CD4-positive, alpha-beta T cell treated with Interleukin-10 for 1 hour (primary cell): ENCODE measurements at regions not wholly inside any gene's neighbourhood (a gene's known extent, or its start where the extent isn't known, plus 50 kb on each side); places are given as distances from the start of the nearest gene placed in this dataset.
"Not testable (repeated sequence)": the region's sequence is repeated elsewhere in the genome, so short reads cannot be mapped to it uniquely, and the experiment has no call there.

Experiments
- DNase-seq: peaks from one replicate; pipeline ENCODE4 v3.0.0-alpha.2; 2020

- no peak for DNase-seq
Measured at GRCh38 chr9:109599131-109599530, 101.0 kb upstream of the PTPN3 start.

GRCh38 chr9:109599711-109600110, 101.6 kb upstream of the PTPN3 start:
- no peak for DNase-seq

DNA sequence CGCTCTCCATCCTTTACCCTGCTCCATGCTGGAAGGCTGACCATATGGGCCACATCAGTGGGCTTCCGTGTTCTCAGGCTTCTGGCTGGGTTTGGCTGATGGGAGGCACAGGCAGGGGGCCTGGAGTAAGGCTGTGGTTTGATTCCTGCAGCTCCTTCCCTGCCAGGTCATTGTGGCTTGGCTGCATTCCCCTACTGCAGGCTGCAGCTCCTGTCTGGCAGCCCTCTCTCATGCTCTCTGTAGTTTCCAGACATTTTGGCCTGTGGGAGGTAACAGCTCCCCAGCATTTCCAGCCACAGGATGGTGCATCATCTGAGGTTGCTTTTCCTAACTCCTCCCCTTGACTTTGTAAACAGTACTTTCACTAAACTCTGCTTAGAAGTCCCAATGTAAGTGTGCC, 102.0 kb upstream of the PTPN3 start:
- DNase-seq: no peak

- no peak for DNase-seq
Measured at GRCh38 chr9:109601181-109601580, 103.1 kb upstream of the PTPN3 start.

DNA sequence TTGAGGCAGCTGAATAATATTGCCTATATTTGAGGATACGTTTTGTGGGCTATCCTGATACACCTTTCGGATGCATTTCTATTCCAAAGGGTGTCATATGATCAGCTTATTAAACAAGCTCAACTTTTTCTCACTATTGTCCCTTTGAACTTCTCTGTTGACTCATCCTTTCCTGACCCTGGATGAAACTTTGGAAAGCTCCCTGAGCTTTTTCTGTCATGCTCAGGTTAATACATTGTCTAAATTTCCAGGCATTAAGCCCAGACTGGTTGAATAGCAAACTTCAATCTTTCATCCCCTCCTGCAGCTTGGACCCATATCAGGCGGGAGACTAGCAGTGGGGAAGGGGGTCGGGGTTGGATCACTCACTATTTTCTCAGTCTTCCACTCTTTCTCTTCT, 104.9 kb upstream of the PTPN3 start:
- DNase-seq: no peak

DNA sequence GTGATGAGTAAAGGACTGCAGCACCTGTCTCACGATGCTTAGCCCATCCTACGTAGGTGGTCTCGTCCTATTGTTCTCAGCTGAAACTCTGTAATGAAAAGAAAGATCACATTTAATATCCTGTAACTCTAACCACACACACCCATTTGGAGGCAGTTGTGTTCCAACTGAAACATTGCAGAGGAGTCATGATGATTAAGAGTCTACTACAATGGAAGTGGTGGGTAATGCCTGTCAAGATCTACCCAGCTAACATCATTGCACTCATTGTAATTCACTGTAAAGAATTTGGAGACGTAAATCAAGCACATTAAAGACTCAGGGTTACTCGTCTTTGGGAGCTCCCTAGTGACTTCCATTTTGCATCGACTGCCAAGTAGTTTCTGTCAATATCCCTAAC, 106.0 kb upstream of the PTPN3 start:
- DNase-seq: no peak

DNA sequence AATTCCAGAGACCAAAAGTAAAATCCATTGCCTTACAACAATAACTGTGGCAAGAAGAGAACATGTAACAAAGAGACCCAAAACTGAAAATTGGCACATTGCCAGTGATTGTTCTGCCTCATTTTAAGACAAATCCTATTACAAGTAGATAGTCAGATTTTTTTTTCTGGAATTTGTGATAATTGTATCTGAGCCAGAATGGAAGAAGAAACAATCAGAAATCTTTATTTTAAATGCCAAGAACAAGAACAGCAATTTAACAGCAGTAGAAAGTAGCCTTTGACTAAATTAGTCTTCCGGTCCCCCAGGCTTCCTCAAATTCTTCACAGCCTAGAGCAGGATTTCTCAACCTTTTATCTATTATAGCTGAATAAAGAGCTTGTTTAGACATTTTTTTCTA, 106.7 kb upstream of the PTPN3 start:
- no peak for DNase-seq

DNA sequence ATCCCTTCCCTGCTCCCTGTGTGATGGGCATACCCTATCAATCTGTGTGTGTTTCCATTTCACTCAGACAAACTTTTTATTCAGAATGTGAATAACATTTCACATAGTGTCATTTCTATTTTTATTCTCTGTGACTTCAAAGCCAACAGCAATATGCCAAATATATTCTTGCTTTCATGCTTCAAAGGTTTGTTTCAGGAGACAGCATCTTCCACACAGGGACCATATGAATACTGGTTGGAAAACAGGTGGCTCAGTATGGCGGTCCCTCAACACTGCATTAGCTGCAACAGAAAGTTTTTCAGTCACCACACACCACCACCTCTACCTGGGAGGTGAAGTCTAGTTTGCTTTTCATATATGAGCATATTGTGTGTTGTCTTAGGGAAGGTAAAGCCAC, 111.0 kb upstream of the PTPN3 start:
- no peak for DNase-seq

DNA sequence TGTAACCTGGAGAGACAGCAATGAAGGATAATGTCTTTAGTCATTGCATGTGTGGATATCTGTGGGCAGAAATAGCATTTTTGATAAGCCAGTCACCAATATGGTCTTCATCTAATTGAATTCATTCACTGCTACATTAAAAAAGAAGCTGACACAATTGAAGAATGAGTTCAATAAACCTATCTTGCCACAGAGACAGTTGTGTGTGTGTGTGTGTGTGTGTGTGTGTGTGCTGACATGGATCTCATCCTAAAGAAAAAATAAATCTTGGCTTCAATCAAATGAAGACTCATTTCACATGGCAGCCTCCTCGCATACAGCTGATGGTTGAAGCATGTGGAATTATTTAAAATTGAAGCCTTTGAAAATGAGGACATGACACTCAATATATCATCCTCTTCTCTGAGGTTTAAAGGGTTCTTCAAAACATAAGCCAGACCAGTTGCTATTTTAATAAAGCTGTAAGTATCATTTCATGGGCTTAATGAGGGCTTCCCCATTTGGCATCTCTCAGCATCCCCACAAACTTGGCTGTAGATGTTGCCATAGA, 118.5 kb upstream of the PTPN3 start:
- DNase-seq: no peak

- DNase-seq: no peak
Measured at GRCh38 chr9:109619310-109619709, 121.2 kb upstream of the PTPN3 start.

DNA sequence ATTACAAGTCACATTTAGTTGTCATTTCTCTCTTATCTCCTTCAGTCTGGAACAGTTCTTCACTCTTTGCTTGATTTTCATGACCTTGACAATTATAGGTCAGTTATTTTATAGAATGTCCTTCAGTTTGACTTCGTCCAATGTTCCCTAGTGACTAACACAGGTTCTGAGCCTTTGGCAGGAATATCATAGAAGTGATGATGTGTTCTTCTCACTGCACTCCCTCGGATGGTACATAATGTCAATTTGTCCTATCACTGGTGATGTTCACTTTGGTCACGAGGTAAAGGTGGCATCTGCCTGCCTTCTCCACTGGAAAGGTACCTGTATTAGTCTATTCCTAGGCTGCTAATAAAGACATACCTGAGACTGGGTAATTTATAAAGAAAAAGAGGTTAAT, 126.0 kb upstream of the PTPN3 start:
- DNase-seq: no peak

- no peak for DNase-seq
Measured at GRCh38 chr9:109624896-109625295, 126.8 kb upstream of the PTPN3 start.

- DNase-seq: no peak
Measured at GRCh38 chr9:109627042-109627441, 128.9 kb upstream of the PTPN3 start.

GRCh38 chr9:109629615-109630014, 131.5 kb upstream of the PTPN3 start:
- DNase-seq: no peak

GRCh38 chr9:109632817-109633216, 134.7 kb upstream of the PTPN3 start:
- DNase-seq: no peak

GRCh38 chr9:109639674-109640579, 140.1 kb upstream of the PALM2AKAP2 start:
- DNase-seq: no peak

DNA sequence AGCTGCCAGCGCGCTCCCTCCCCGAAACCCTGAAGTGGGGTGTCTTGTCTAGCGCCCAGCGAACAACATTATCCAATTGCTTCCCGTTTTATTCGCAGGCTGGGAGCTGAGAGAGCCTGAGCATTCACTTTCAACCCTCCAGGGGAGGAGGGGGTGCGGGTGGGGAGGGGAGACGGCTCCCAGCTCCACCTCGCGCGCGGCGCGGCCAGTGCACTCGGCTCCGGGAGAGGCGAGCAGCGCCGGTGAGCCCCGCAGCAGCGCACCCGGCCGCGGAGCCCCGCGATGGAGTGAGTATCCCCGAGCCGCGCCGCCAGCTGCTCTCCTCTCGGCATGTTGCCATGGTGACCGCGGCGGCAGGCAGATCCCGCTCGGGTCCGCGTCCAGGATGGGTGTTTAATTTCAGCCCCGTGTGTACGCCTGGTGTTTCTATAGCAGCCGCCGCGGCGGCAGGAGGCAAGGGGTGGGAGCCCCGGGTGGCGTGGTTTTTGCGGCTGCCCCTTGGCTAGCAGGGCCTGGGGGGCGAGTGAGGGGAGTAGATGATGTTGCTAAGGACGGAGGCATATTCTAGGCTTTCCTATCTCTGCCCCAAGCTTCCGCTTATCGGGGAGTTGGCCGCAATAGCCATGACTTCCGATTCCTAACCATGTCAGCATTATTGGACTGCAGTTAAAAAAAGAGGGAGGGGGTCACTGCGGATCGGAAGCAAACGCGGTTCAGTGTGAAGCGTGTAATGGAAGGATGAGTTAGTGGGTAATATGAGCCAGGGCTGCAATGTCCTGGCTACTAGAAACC, 139.2 kb upstream of the PALM2AKAP2 start:
- no peak for DNase-seq

GRCh38 chr9:109641372-109641659, 138.7 kb upstream of the PALM2AKAP2 start:
- no peak for DNase-seq

GRCh38 chr9:109652112-109652511, 127.9 kb upstream of the PALM2AKAP2 start:
- DNase-seq: no peak

- DNase-seq: no peak
Measured at GRCh38 chr9:109652971-109653370, 127.0 kb upstream of the PALM2AKAP2 start.

- no peak for DNase-seq
Measured at GRCh38 chr9:109653470-109653869, 126.5 kb upstream of the PALM2AKAP2 start.

GRCh38 chr9:109663978-109664377, 116.0 kb upstream of the PALM2AKAP2 start:
- not testable (repeated sequence) for DNase-seq

- DNase-seq: not testable (repeated sequence)
Measured at GRCh38 chr9:109665736-109666135, 114.3 kb upstream of the PALM2AKAP2 start.

GRCh38 chr9:109681301-109681700, 98.7 kb upstream of the PALM2AKAP2 start:
- DNase-seq: no peak
